ENCODE measurements at regions not wholly inside any gene's neighbourhood (a gene's known extent, or its start where the extent isn't known, plus 50 kb on each side); places are given as distances from the start of the nearest gene placed in this dataset.
"Not testable (repeated sequence)": the region's sequence is repeated elsewhere in the genome, so short reads cannot be mapped to it uniquely, and the experiment has no call there.

- no peak for DNase-seq (ENCODE audit: low read depth)
These were observed 206.7 kb upstream of the POT1 start for GRCh38 chr7:125136341-125136740.

GRCh38 chr7:125130173-125130572 is 200.5 kb upstream of the POT1 start:
- no peak for DNase-seq (ENCODE audit: low read depth)

- DNase-seq (ENCODE audit: low read depth) = no peak
These were observed 197.7 kb upstream of the POT1 start for GRCh38 chr7:125127304-125127703.

GRCh38 chr7:125126376-125126775 is 196.8 kb upstream of the POT1 start:
- DNase-seq (ENCODE audit: low read depth) = no peak

- no peak for DNase-seq (ENCODE audit: low read depth)
These were observed 195.7 kb upstream of the POT1 start for GRCh38 chr7:125125315-125125714.

GRCh38 chr7:125122173-125122572 is 192.5 kb upstream of the POT1 start:
- DNase-seq (ENCODE audit: low read depth) = no peak

- no peak for DNase-seq (ENCODE audit: low read depth)
These were observed 190.0 kb upstream of the POT1 start for GRCh38 chr7:125119559-125120115.

- no peak for DNase-seq (ENCODE audit: low read depth)
These were observed 188.8 kb upstream of the POT1 start for GRCh38 chr7:125118444-125118843.

- DNase-seq (ENCODE audit: low read depth) = no peak
These were observed 183.2 kb upstream of the POT1 start for GRCh38 chr7:125112850-125113249.

- DNase-seq (ENCODE audit: low read depth) = no peak
These were observed 169.9 kb upstream of the POT1 start for GRCh38 chr7:125099519-125099918.

GRCh38 chr7:125098377-125098970 is 168.8 kb upstream of the POT1 start:
- DNase-seq (ENCODE audit: low read depth) = no peak

GRCh38 chr7:125090596-125090995 is 161.0 kb upstream of the POT1 start:
- no peak for DNase-seq (ENCODE audit: low read depth)

- DNase-seq (ENCODE audit: low read depth) = no peak
These were observed 159.5 kb upstream of the POT1 start for GRCh38 chr7:125089171-125089570.

- no peak for DNase-seq (ENCODE audit: low read depth)
These were observed 158.9 kb upstream of the POT1 start for GRCh38 chr7:125088555-125088954.

- no peak for DNase-seq (ENCODE audit: low read depth)
These were observed 155.5 kb upstream of the POT1 start for GRCh38 chr7:125085084-125085483.

GRCh38 chr7:125084196-125084595 is 154.6 kb upstream of the POT1 start:
- DNase-seq (ENCODE audit: low read depth) = peak; percentile 4

GRCh38 chr7:125074141-125074540 is 144.5 kb upstream of the POT1 start:
- no peak for DNase-seq (ENCODE audit: low read depth)

GRCh38 chr7:125065546-125065945 is 135.9 kb upstream of the POT1 start:
- DNase-seq (ENCODE audit: low read depth) = no peak

- no peak for DNase-seq (ENCODE audit: low read depth)
These were observed 135.4 kb upstream of the POT1 start for GRCh38 chr7:125065001-125065400.

GRCh38 chr7:125061776-125062397 is 132.3 kb upstream of the POT1 start:
- DNase-seq (ENCODE audit: low read depth) = no peak

GRCh38 chr7:125061083-125061745 is 131.6 kb upstream of the POT1 start:
- DNase-seq (ENCODE audit: low read depth) = not testable (repeated sequence)

- no peak for DNase-seq (ENCODE audit: low read depth)
These were observed 130.3 kb upstream of the POT1 start for GRCh38 chr7:125059861-125060456.

GRCh38 chr7:125057963-125058362 is 128.3 kb upstream of the POT1 start:
- no peak for DNase-seq (ENCODE audit: low read depth)

Data from forelimb muscle (tissue), 1 donor.